Trophoblast cell (in vitro differentiated cells and primary cell): ENCODE measurements at regions not wholly inside any gene's neighbourhood (a gene's known extent, or its start where the extent isn't known, plus 50 kb on each side); places are given as distances from the start of the nearest gene placed in this dataset.

Source experiments
- DNase-seq, 2 donors: peaks; one replicate each; pipeline ENCODE4 v3.0.0-alpha.2; 2016
- H2AFZ ChIP-seq: 2 replicates; pipeline ENCODE4 v1.6.1; 2013; ENCODE audit warnings: low read length, moderate library complexity, mild to moderate bottlenecking; ENCODE audit not compliant: insufficient read depth, poor library complexity
- H2AK5ac ChIP-seq: 2 replicates; pipeline ENCODE4 v1.6.1; 2013; ENCODE audit warnings: mild to moderate bottlenecking, low read length
- H2BK120ac ChIP-seq: 2 replicates; pipeline ENCODE4 v1.6.1; 2013; ENCODE audit warnings: low read length, mild to moderate bottlenecking, moderate library complexity; ENCODE audit not compliant: insufficient read depth, poor library complexity
- H2BK12ac ChIP-seq: 2 replicates; pipeline ENCODE4 v1.6.1; 2013; ENCODE audit warnings: mild to moderate bottlenecking, low read length, moderate library complexity
- H2BK5ac ChIP-seq: 2 replicates; pipeline ENCODE4 v1.6.1; 2013; ENCODE audit warnings: low read length, low read depth, moderate library complexity, mild to moderate bottlenecking; ENCODE audit not compliant: poor library complexity
- H3K14ac ChIP-seq: 2 replicates; pipeline ENCODE4 v1.6.1; 2013; ENCODE audit warnings: mild to moderate bottlenecking, low read length
- H3K18ac ChIP-seq: 2 replicates; pipeline ENCODE4 v1.6.1; 2013; ENCODE audit warnings: mild to moderate bottlenecking, low read length
- H3K23ac ChIP-seq: 2 replicates; pipeline ENCODE4 v1.6.1; 2013; ENCODE audit warnings: low read length
- H3K27ac ChIP-seq: 2 replicates; pipeline ENCODE4 v1.5.1; 2013; ENCODE audit warnings: low read depth, mild to moderate bottlenecking, inconsistent platforms, low read length, moderate library complexity
- H3K27me3 ChIP-seq: 2 replicates; pipeline ENCODE4 v1.6.1; 2013; ENCODE audit warnings: inconsistent platforms, mild to moderate bottlenecking, low read length, moderate library complexity; ENCODE audit not compliant: insufficient read depth
- H3K36me3 ChIP-seq, 2 experiments: 1 replicate in 1 of 2; 2 replicates in 1 of 2; pipeline ENCODE4 v1.6.1; 2013; ENCODE audit warnings: low read length in 2 of 2, mild to moderate bottlenecking in 2 of 2, moderate library complexity in 1 of 2; ENCODE audit not compliant: insufficient read depth in 2 of 2, control insufficient read depth in 1 of 2
- H3K4ac ChIP-seq: 2 replicates; pipeline ENCODE4 v1.6.1; 2013; ENCODE audit warnings: low read depth, mild to moderate bottlenecking, low read length, moderate library complexity
- H3K4me1 ChIP-seq, 2 experiments: 1 replicate in 1 of 2; 2 replicates in 1 of 2; pipeline ENCODE4 v1.6.1; 2013; ENCODE audit warnings: low read length in 2 of 2, mild to moderate bottlenecking in 2 of 2, moderate library complexity in 1 of 2; ENCODE audit not compliant: insufficient read depth in 2 of 2, control insufficient read depth in 1 of 2
- H3K4me2 ChIP-seq: 2 replicates; pipeline ENCODE4 v1.6.1; 2013; ENCODE audit warnings: inconsistent platforms, mild to moderate bottlenecking, low read length, moderate library complexity
- H3K4me3 ChIP-seq: 2 replicates; pipeline ENCODE4 v1.5.1; 2013; ENCODE audit warnings: mild to moderate bottlenecking, low read depth, low read length, inconsistent platforms
- H3K79me1 ChIP-seq: one replicate; pipeline ENCODE4 v1.6.1; 2013; ENCODE audit warnings: low read length
- H3K79me2 ChIP-seq: 2 replicates; pipeline ENCODE4 v1.6.1; 2013; ENCODE audit warnings: low read length, mild to moderate bottlenecking; ENCODE audit not compliant: control insufficient read depth, insufficient read depth, poor library complexity
- H3K9ac ChIP-seq: 2 replicates; pipeline ENCODE4 v1.6.1; 2013; ENCODE audit warnings: mild to moderate bottlenecking, low read length
- H3K9me3 ChIP-seq: 2 replicates; pipeline ENCODE4 v1.6.1; 2013; ENCODE audit warnings: low read depth, mild to moderate bottlenecking, control low read depth, inconsistent platforms, low read length; ENCODE audit not compliant: insufficient read depth
- H4K12ac ChIP-seq: 2 replicates; pipeline ENCODE4 v1.6.1; 2013; ENCODE audit warnings: low read depth, mild to moderate bottlenecking, low read length, moderate library complexity
- H4K8ac ChIP-seq: 2 replicates; pipeline ENCODE4 v1.6.1; 2013; ENCODE audit warnings: low read depth, mild to moderate bottlenecking, low read length, moderate library complexity
- H4K91ac ChIP-seq: one replicate; pipeline ENCODE4 v1.6.1; 2013; ENCODE audit warnings: low read depth, mild to moderate bottlenecking, low read length, moderate library complexity
- WGBS: extraction: QIAGEN DNeasy Blood & Tissue Kit; methylation state at CpG from one replicate; pipeline ENCODE4 v1.1.7; 2013; ENCODE audit warnings: missing lambda C conversion rate; ENCODE audit not compliant: insufficient read length, insufficient coverage; ENCODE audit errors: extremely low coverage; 5-methylcytosine and 5-hydroxymethylcytosine counted together

GRCh38 chr6:14927398-14927797, 318.5 kb upstream of the JARID2 start:
- H3K27me3 ChIP-seq = no peaks in the 10 kb centered on the region
- no peak overlapping the region for H2AFZ ChIP-seq
- H3K36me3 ChIP-seq = no peaks in the 10 kb centered on the region
- no peak overlapping the region for H3K23ac ChIP-seq
- no CpG with 5 or more reads among the region's 7 CpGs for WGBS
- no peak overlapping the region for H2AK5ac ChIP-seq
- no peak overlapping the region for H3K18ac ChIP-seq
- H3K9ac ChIP-seq = no peak overlapping the region
- no peak overlapping the region for H4K91ac ChIP-seq
- H2BK120ac ChIP-seq = no peak overlapping the region
- no peak for DNase-seq
- no peak overlapping the region for H3K14ac ChIP-seq
- H4K8ac ChIP-seq = no peak overlapping the region
- H4K12ac ChIP-seq = no peak overlapping the region
- no peaks in the 10 kb centered on the region for H3K9me3 ChIP-seq
- H3K4me3 ChIP-seq = no peak overlapping the region
- no peaks in the 10 kb centered on the region for H3K79me1 ChIP-seq
- no peak overlapping the region for H3K4me2 ChIP-seq
- H2BK12ac ChIP-seq = no peak overlapping the region
- H3K4ac ChIP-seq = no peak overlapping the region
- H3K27ac ChIP-seq = no peak overlapping the region
- H3K79me2 ChIP-seq = no peaks in the 10 kb centered on the region
- no peaks in the 10 kb centered on the region for H3K4me1 ChIP-seq
- H2BK5ac ChIP-seq = no peak overlapping the region

DNA sequence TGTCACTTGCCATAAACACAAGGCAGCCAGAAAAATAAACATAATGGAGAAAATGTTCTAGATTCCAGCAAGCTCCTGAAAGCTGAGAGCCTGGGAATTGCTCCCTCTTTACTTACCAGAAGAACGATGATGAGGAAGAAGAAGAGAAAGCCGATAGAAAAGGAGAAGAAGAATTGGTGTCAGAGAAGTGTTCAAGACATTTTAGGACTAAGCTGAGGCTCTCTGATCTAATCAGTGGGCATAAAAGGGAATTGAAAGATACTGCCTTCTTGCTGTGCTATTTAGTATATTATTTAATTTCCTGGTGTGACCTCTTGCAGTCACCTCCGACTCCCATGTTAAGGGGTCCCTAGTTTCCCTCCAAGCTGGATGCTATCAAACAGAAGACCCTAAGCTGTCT, 316.6 kb upstream of the JARID2 start:
- Histone ChIP-seq H3K4me1 (no peaks in the 10 kb centered on the region), H3K27me3 (no peaks in the 10 kb centered on the region), H3K4ac (no peak overlapping the region), H3K4me3 (no peak overlapping the region), H2AFZ (no peak overlapping the region), H4K91ac (no peak overlapping the region), H3K36me3 (no peaks in the 10 kb centered on the region), H3K9ac (no peak overlapping the region), H3K27ac (no peak overlapping the region), H3K79me2 (no peaks in the 10 kb centered on the region), H3K4me2 (no peak overlapping the region), H3K18ac (no peak overlapping the region), H3K9me3 (no peaks in the 10 kb centered on the region), H2AK5ac (no peak overlapping the region), H2BK120ac (no peak overlapping the region), H4K8ac (no peak overlapping the region), H3K14ac (no peak overlapping the region), H3K23ac (no peak overlapping the region), H4K12ac (no peak overlapping the region), H3K79me1 (no peaks in the 10 kb centered on the region), H2BK5ac (no peak overlapping the region), H2BK12ac (no peak overlapping the region)
- DNase-seq = no peak
- WGBS = no CpG with 5 or more reads among the region's 3 CpGs

DNA sequence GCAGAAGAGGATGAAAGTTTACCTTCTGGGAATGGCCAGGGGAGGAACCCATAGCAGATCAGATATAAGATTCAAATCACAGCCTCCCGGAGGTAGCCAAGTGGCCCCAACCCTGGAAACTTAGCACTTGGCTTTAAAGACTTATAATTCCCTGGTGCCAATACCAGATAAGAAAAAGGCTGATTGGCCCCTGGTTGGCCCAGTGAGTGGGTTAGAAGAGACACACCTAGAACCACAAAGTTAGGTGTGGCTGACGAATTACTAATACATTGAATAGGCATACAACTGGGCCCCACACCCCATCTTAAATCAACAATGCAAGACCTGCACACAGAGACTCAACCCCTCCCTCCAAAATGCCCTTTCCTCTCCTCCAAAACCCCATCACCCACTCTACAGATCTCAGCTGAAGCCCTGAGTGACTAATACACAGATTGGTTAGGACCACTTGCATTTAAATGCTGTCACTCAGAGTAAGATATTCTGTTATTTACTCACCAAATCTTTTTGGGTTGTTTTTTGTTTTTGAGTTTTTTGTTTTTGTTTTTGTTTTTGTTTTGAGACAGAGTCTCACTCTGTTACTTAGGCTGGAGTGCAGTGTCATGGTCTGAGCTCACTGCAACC, 315.4 kb upstream of the JARID2 start:
- H3K4me3 ChIP-seq = no peak overlapping the region
- H2BK12ac ChIP-seq = no peak overlapping the region
- WGBS = no CpG with 5 or more reads among the region's 2 CpGs
- no peak overlapping the region for H4K91ac ChIP-seq
- no peak overlapping the region for H4K12ac ChIP-seq
- no peak overlapping the region for H3K27ac ChIP-seq
- H3K4ac ChIP-seq = no peak overlapping the region
- no peak overlapping the region for H3K23ac ChIP-seq
- H3K4me2 ChIP-seq = no peak overlapping the region
- no peak overlapping the region for H2BK120ac ChIP-seq
- H3K79me1 ChIP-seq = no peaks in the 10 kb centered on the region
- H3K9me3 ChIP-seq = no peaks in the 10 kb centered on the region
- DNase-seq = no peak
- no peak overlapping the region for H2AFZ ChIP-seq
- H2AK5ac ChIP-seq = no peak overlapping the region
- H3K14ac ChIP-seq = no peak overlapping the region
- no peak overlapping the region for H2BK5ac ChIP-seq
- H3K27me3 ChIP-seq = no peaks in the 10 kb centered on the region
- no peak overlapping the region for H4K8ac ChIP-seq
- no peaks in the 10 kb centered on the region for H3K79me2 ChIP-seq
- no peaks in the 10 kb centered on the region for H3K36me3 ChIP-seq
- H3K4me1 ChIP-seq = no peaks in the 10 kb centered on the region
- no peak overlapping the region for H3K18ac ChIP-seq
- H3K9ac ChIP-seq = no peak overlapping the region

DNA sequence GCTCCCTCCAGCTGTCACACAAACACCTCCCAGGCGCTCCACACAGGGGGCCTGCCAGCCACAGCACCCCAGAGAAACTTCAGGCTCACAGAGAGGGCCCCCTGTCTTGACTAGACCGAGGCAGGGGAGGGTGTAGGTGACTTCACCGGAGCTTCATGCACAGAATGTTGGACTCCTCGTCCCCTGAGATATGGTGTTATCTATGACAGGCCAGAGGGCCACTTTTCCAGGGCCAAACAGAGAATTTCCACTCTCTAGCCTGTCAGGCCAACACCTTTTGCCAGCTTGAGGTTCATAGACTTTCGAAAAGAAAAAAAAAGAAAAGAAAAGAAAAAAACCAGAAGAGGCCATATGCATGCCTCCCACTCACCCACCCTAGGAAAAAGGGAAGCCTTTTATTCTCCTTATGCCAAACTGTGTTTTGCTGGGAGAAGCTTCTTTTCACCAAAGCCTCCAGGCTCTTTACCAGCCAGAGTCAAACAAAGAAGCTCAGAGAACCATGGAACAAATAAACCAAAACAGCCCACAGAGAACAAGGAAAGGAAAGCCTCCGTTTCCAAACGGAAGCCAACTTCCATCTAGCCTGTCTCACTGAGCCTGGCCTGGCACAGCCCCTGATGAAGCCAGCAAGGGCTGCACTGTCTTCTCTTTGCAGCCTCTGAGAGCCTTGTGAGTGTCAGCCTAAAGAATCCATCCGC, 313.2 kb upstream of the JARID2 start:
- no peak overlapping the region for H3K4me2 ChIP-seq
- no CpG with 5 or more reads among the region's 8 CpGs for WGBS
- no peak overlapping the region for H2AK5ac ChIP-seq
- no peak for DNase-seq
- H3K9ac ChIP-seq = no peak overlapping the region
- H2BK12ac ChIP-seq = no peak overlapping the region
- no peak overlapping the region for H4K8ac ChIP-seq
- no peaks in the 10 kb centered on the region for H3K9me3 ChIP-seq
- H2BK120ac ChIP-seq = no peak overlapping the region
- no peaks in the 10 kb centered on the region for H3K27me3 ChIP-seq
- no peak overlapping the region for H2BK5ac ChIP-seq
- H3K23ac ChIP-seq = no peak overlapping the region
- no peak overlapping the region for H2AFZ ChIP-seq
- H4K12ac ChIP-seq = no peak overlapping the region
- no peak overlapping the region for H3K4ac ChIP-seq
- H3K79me1 ChIP-seq = no peaks in the 10 kb centered on the region
- no peak overlapping the region for H3K4me3 ChIP-seq
- H3K36me3 ChIP-seq = no peaks in the 10 kb centered on the region
- H3K79me2 ChIP-seq = no peaks in the 10 kb centered on the region
- no peak overlapping the region for H4K91ac ChIP-seq
- H3K14ac ChIP-seq = no peak overlapping the region
- H3K18ac ChIP-seq = no peak overlapping the region
- H3K27ac ChIP-seq = no peak overlapping the region
- no peaks in the 10 kb centered on the region for H3K4me1 ChIP-seq
